Stromal cell of bone marrow (primary cell): ENCODE measurements at regions not wholly inside any gene's neighbourhood (a gene's known extent, or its start where the extent isn't known, plus 50 kb on each side); places are given as distances from the start of the nearest gene placed in this dataset.

Source experiments
- DNase-seq: peaks from one replicate; pipeline ENCODE4 v3.0.0-alpha.2; 2012; ENCODE audit warnings: low read depth

- DNase-seq: no peak
Observed at GRCh38 chr4:122203407-122203806, 51.3 kb downstream of the BLTP1 start.

GRCh38 chr4:122205687-122206086 is 53.6 kb downstream of the BLTP1 start:
- no peak for DNase-seq

GRCh38 chr4:122212880-122213279 is 60.7 kb downstream of the BLTP1 start:
- DNase-seq: no peak

- DNase-seq: no peak
Observed at GRCh38 chr4:122218762-122219161, 66.6 kb downstream of the BLTP1 start.

DNA sequence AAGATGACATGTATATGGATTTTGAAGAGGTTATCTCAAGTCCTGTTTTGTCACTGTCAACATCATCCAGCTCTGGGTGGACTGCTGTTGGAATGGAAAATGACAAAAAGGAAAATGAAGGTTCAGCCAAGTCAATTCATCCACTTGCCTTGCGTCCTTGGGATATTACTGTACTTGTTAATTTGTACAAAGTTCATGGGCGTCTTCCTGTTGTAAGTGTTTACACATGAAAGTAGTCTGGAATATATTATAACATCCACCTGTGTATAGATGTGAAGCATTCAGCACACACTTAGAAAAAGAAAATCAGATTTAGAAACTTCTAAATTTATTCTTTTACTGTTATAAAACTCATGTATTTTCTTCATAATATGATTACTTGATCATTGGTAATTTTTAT is 67.2 kb downstream of the BLTP1 start:
- DNase-seq: no peak

DNA sequence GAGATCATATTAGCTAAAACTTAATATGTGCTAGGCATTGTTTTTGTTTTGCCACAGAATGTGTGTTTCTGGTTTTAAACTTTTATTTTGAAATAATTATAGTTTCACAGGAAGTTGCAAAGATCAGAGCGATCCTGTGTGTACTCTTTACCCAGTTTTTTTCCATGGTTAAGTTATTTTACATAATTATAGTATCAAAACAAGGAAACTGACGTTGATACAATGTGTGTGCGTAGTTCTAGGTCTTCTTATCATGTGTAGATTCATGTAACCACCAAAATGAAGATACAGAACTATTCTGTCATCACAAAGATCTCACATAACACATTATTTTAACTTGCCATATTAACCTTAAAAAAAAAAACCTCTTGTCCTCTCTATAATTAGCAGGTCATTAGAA is 69.2 kb downstream of the BLTP1 start:
- no peak for DNase-seq

- DNase-seq: peak; percentile 3
Observed at GRCh38 chr4:122224348-122224747, 72.2 kb downstream of the BLTP1 start.

GRCh38 chr4:122227202-122227601 is 75.1 kb downstream of the BLTP1 start:
- DNase-seq: no peak

DNA sequence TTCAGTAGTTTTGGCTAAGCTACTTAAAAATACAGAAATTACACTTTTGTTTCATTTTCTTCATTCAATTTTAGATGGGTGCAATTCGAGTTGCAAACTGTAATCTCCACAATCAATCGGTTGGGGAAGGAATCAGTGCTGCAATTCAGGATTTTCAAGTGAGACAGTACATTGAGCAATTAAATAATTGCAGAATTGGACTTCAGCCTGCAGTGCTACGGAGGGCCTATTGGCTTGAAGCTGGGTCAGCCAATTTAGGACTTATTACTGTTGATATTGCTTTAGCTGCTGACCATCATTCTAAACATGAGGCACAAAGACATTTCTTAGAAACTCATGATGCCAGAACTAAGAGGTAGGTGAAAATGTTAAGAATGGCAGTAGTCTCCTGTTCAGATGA is 77.7 kb downstream of the BLTP1 start:
- DNase-seq: no peak

DNA sequence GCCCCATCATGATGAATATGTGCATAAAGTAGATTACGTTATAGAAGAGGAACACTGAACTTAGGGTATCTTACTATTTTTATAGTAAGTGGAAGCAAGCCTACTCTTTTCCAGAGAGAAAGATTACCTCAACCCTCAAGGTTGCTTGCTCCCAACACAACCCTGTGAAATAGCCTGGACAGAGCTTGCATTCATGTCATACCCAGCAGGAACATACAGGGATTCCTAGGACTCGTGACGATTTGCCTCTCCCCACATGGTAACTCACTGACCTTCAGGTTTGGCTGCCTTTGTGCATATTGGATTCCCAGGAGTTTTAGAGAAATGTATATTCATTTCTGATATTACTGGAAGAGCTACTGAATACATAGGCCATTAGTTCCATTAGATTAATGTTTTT is 80.5 kb downstream of the BLTP1 start:
- no peak for DNase-seq

DNA sequence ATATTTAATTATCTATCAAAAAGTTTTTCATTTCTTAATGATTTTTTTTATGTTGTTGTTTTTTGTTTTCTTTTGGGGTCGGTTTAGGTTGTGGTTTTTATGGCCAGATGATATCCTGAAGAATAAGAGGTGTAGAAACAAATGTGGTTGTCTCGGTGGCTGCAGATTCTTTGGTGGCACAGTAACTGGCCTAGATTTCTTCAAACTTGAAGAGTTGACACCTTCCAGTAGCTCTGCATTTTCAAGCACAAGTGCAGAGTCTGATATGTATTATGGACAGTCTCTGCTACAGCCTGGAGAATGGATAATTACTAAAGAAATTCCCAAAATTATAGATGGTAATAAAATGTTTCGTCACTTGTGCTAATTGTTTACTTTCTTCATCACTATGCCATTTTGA is 82.6 kb downstream of the BLTP1 start:
- DNase-seq: no peak

- no peak for DNase-seq
Observed at GRCh38 chr4:122243785-122244184, 91.7 kb downstream of the BLTP1 start.

GRCh38 chr4:122244764-122245163 is 92.6 kb downstream of the BLTP1 start:
- DNase-seq: no peak

DNA sequence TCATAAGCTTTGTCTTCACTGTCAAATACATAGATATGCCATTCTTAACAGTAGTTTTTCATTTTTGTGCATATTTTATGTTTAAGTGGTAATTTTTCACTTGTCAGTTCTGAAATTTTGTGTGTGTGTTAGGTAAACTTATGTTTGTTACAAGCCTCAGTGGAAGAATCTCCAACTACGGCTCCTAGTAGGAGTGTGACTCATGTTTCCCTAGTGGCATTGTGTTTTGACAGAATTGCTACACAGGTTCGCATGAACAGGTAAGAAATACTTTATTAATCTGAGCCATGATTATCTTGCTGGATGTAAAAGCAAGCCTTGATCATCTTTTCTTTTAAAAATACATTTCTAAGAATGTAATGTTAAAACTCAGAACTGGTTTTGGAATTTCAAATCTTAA is 94.4 kb downstream of the BLTP1 start:
- DNase-seq: no peak

GRCh38 chr4:122249357-122249756 is 97.2 kb downstream of the BLTP1 start:
- no peak for DNase-seq

GRCh38 chr4:122252584-122252983 is 100.5 kb downstream of the BLTP1 start:
- no peak for DNase-seq

DNA sequence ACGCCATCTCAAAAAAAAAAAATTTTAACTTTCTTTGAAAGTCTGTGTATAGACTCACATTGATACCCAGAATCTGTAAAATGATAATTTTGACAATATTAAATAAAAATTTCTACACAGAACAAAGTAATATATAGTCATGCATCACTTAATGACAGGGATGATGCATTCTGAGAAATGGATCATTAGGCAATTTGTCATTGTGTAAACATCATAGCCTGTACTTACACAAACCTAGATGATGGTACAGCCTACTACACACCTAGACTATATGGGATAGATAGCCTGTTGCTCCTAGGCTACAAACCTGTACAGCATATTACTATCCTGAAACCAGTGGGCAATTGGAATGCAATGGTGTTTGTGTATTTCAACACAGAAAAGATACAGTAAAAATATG is 107.7 kb downstream of the BLTP1 start:
- no peak for DNase-seq

DNA sequence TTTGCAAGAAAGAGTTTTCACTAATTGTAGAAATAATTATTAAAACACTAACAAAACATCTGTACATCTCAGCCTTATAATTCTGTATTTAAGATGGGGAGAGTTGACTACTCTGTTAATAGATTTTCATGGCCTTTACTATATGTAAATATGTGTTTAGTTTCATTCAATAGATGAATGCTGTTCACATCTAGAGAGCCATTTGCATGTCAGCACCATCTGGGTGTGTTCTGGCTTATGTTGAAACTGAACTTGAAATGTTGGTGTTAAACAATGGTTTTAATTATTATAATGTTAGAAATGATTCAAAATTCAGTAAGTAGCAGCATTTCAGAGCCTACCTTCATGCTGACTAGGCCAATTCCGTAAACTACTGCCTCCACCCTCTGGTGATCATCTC is 102.5 kb upstream of the ADAD1 start:
- DNase-seq: no peak

DNA sequence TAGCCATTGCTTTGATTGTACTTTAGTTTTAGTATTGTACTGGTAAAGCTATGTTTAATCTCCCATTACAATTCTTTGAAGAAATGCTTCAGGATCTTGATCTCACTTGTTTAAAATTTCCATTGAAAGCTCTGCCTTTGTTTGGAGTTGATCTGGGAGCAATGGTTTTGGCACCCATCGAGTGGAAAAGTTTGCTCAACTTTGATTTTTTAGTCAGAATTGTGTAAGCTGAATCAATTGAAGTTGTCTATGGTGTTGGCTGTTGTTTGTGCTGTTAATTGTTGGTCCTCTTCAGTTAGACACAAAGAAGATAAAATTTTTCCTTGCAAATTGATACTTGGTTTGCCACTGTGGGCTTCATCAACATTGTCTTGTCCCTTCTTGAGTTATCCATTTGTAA is 99.8 kb upstream of the ADAD1 start:
- DNase-seq: no peak

DNA sequence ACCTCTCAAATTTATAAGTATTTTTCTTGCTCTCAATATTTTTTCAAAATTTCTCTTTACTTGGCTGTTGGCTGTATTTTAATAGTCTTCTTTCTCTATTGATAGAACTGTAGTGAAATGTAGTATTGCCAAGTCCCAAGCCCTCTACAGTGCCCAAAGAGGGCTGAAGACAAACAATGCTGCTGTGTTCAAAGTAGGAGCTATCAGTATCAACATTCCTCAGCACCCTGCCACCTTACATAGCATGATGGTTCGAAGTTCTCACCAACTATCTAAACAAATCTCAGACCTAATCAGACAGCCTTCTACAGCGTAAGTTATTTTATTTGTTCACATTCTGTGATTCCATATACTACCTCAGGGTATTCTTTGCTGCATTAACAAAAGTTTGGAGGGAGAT is 99.1 kb upstream of the ADAD1 start:
- no peak for DNase-seq

GRCh38 chr4:122285285-122285684 is 93.5 kb upstream of the ADAD1 start:
- DNase-seq: no peak

DNA sequence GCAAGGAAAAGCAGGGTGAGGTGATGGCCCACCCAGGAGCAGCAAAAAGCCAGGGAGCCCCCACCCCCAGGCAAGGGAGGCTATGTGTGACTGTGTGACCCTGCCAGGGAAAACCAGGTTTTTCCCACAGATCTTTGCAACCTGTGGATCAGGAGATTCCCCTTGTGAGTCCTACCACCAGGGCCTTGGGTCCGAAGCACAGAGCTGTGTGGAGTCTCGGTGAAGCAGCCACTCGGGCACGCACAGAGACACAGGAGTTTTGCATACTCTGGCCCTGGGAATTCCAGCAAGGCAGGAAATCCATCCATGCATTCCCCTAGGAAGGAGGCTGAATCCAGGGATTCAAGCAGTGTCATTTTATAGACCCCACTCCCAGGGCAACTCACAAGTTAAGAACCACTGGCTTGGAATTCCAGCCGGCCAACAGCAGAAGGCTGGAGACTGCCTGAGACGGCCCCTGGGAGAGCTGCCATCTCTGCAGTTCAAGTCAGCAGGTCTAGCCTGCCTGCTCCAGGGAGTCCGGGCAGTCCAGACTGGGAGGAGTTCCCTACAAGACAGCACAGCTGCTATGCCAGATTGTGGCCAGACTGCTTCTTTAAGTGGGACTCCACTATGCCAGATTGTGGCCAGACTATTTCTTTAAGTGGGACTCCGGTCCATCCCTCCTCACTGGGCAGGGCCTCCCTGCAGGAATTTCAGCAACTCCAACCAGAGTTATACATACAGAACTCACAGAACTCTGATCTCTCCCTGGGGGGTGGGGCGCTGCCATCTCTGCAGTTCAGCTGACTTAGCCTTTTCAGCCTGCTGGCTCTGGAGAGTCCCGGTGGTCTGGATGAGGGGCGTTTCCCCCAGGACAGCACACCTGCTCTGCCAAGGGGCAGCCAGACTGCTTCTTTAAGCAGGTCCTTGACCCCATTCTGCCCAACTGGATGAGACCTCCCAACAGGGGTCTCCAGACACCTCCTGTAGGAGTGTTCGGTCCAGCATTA is 85.1 kb upstream of the ADAD1 start:
- DNase-seq: no peak

DNA sequence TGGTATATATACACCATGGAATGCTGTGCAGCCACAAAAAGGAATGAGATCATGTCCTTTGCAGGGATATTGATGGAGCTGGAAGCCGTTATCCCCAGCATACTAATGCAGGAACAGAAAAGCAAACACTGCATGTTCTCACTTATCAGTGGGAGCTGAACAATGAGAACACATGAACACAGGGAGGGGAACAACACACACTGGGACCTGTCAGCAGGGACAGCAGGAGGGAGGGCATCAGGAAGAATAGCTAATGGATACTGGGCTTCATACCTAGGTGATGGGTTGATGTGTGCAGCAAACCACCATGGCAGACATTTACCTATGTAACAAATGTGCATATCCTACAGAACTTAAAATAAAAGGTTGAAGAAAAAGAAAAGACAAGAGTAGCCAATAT is 81.1 kb upstream of the ADAD1 start:
- DNase-seq: no peak

DNA sequence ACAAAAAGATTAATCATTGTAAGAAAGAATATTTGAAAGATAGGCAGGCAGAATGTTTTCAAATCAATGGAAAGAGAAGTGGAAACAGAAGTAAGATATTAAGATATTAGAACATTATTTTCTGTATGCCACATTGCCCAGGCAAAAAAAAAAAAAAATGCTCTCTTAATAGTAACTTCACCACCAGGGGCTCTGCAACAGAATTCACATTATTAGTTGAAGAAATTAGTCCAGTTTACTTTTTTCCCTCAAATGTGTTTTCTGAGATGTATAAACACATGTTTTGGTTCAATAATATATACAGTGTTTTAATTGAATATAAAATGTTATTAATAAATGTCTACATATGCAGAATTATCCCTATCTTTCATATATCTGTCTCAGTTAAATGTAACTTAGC is 78.0 kb upstream of the ADAD1 start:
- no peak for DNase-seq
